GM23248 (cell line): ENCODE measurements at regions not wholly inside any gene's neighbourhood (a gene's known extent, or its start where the extent isn't known, plus 50 kb on each side); places are given as distances from the start of the nearest gene placed in this dataset.

Experiments
- EZH2 ChIP-seq: fragments of 200-600 bp; sonication (generic); IDR thresholded peaks from 2 replicates; pipeline ENCODE4 v1.6.1; 2018; ENCODE audit warnings: antibody characterized with exemption, mild to moderate bottlenecking; ENCODE audit not compliant: insufficient read depth, poor library complexity, severe bottlenecking
- EZH2phosphoT487 ChIP-seq: fragments of 200-600 bp; sonication (generic); IDR thresholded peaks from 2 replicates; pipeline ENCODE4 v1.6.1; 2018; ENCODE audit warnings: antibody characterized with exemption, moderate library complexity, mild to moderate bottlenecking, low read depth; ENCODE audit not compliant: insufficient read depth

DNA sequence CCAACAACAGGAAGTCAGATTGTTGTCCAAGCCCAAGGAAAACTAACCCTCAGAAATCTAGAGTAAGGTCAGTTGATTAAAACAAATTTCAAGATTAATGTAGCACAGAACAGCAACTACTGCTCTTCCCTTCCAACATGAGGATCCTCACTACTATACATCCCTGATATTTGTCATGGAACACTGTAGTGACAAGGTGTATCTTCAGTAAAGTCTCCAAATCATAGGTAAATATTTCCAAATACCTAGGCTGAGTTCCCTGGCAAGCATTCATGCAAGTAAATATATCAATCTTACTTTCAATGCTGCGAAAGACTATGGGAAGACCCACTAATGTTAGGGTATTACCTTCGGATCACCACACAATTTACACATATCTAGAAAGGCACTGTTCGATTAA is 986.9 kb upstream of the ARRDC3 start:
- no peak for TF ChIP-seq EZH2
- no peak for TF ChIP-seq EZH2phosphoT487
